NT2/D1 (cell line): ENCODE measurements at regions not wholly inside any gene's neighbourhood (a gene's known extent, or its start where the extent isn't known, plus 50 kb on each side); places are given as distances from the start of the nearest gene placed in this dataset.

Experiments used
- SUZ12 ChIP-seq: IDR thresholded peaks from 2 replicates; pipeline ENCODE4 v1.6.1; 2011; ENCODE audit not compliant: insufficient read length, insufficient read depth; ENCODE audit errors: extremely low read depth
- YY1 ChIP-seq: IDR thresholded peaks from 2 replicates; pipeline ENCODE4 v1.6.1; 2011; ENCODE audit not compliant: insufficient read length, insufficient read depth
- ZNF274 ChIP-seq: IDR thresholded peaks from 2 replicates; pipeline ENCODE4 v1.6.1; 2011; ENCODE audit warnings: mild to moderate bottlenecking, low read depth, low read length

DNA sequence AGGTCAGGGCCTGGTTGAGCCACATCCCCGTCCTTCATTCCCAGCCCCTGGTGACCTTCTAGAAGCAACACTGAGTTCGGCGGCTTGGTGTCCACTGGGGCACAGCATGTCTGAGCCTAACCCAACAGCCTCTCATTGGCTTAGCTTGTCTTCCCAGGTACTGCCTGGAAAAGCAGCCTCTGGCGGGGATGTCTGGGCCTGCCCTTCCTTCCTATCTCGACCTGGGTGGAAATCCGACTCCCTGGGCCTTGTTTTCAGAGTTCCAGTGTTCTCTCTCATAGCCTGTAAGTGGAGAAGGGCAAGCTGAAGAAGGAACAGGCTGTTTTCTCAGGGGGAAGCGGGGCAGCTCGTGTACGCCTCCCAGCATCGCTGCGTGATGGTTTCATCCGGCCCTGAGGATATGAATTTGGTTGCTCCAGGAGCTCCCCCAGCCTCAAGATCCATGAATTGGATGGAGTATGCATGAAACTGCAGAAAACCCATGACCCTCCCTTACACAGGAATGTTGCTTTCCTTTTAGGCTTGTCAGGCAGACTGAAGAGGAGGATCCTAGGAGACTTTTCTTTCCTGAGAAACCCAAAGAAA lies 116.5 kb upstream of the IRF2BP2 start:
- no peak for TF ChIP-seq ZNF274
- TF ChIP-seq SUZ12 = no peak
- no peak for TF ChIP-seq YY1
